ENCODE measurements at regions not wholly inside any gene's neighbourhood (a gene's known extent, or its start where the extent isn't known, plus 50 kb on each side); places are given as distances from the start of the nearest gene placed in this dataset.

DNA sequence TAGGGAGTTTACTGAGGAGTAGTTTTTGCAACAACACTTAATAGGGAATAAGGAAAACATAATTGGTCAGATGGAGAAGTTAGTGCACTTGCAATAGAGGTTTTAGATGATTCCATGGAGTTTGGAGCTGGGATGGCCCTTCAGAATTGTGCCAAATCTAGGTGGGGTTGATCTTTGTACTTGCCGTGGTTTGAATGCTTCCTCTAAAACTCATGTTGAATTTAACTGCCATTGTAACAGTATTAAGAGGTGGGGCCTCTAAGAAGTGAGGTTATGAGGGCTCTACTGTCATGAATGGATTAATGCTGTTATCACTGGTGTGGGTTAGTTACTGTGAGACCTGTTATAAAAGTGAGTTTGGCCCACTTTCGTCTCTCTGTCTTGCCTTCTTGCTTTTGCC is 94.4 kb upstream of the BOD1L1 start (continued):
- TF ChIP-seq FOXJ3 (CRISPR knock-in tag; IDR thresholded peaks at IDR 0.05) (no peak), FOSL2 (IDR thresholded peaks at IDR 0.05; ENCODE audit: borderline replicate concordance, low read depth) (no peak)

DNA sequence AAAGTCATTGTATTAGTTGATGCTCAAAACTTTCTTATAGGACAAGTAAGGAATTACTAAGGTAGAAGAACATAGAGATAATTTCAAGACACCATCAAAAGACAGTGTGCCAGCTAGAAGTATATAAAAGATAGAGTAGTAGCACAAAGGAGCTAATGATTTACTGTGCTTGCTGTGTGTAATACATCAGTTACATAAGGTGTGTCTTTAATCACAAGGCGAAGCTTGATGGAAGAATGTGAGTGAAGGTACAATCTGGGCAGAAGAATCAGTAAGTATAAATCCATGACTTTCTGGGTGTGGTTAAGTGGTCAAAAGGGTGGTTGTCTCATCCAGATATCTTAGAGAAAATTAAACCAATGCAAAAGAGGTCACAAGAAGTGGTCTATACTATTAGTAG is 95.1 kb upstream of the BOD1L1 start:
- DNase-seq: no peak
- ChIA-PET POLR2A (no interaction called here), CTCF (interaction anchor here (1.3 kb wide), 1 partner anchor 23 kb away, joined by 3 read pairs; no protein-coding TSS in a partner anchor)
- Histone ChIP-seq H3K9me3 (no peaks in the 10 kb centered on the region), H3F3A (replicated peaks; ENCODE audit: insufficient read depth) (no peaks in the 10 kb centered on the region), H3K4me1 (ENCODE audit: control insufficient read depth in 1 of 2, insufficient read depth in 2 of 2, low read depth in 1 of 2, low read length in 1 of 2) (no peaks in the 10 kb centered on the region), H2AFZ (ENCODE audit: low read depth) (no peak overlapping the region), H3K79me2 (ENCODE audit: insufficient read depth) (no peaks in the 10 kb centered on the region), H3K4me3 (ENCODE audit: low read depth in 2 of 2, low read length in 1 of 2) (no peak overlapping the region), H3K4me2 (no peak overlapping the region), H3K27me3 (ENCODE audit: insufficient read depth) (no peaks in the 10 kb centered on the region; the same call in 1 of the 2 replicates), H3K27ac (ENCODE audit: low read depth in 2 of 2, low read length in 1 of 2) (no peak overlapping the region), H3K9ac (no peak overlapping the region), H3K36me3 (replicated peaks in 1 of 2; ENCODE audit: control insufficient read depth in 1 of 2, insufficient read depth in 2 of 2, low read length in 1 of 2) (no peaks in the 10 kb centered on the region), H3K9me2 (no peaks in the 10 kb centered on the region), H4K20me1 (ENCODE audit: insufficient read depth) (no peaks in the 10 kb centered on the region)
- 53% methylated on average over 1 of the region's 1 CpG for WGBS (ENCODE audit: low lambda C conversion rate)
- TF ChIP-seq FOXM1 (IDR thresholded peaks at IDR 0.05; ENCODE audit: low read depth): no peak
- TF ChIP-seq, protein P1, sequence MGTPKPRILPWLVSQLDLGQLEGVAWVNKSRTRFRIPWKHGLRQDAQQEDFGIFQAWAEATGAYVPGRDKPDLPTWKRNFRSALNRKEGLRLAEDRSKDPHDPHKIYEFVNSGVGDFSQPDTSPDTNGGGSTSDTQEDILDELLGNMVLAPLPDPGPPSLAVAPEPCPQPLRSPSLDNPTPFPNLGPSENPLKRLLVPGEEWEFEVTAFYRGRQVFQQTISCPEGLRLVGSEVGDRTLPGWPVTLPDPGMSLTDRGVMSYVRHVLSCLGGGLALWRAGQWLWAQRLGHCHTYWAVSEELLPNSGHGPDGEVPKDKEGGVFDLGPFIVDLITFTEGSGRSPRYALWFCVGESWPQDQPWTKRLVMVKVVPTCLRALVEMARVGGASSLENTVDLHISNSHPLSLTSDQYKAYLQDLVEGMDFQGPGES (IDR thresholded peaks at IDR 0.05; ENCODE audit: low read depth, low read length): no peak
- no peak for TF ChIP-seq MEF2A (IDR thresholded peaks at IDR 0.05; ENCODE audit: borderline replicate concordance, low read depth)
- TF ChIP-seq, protein P2, sequence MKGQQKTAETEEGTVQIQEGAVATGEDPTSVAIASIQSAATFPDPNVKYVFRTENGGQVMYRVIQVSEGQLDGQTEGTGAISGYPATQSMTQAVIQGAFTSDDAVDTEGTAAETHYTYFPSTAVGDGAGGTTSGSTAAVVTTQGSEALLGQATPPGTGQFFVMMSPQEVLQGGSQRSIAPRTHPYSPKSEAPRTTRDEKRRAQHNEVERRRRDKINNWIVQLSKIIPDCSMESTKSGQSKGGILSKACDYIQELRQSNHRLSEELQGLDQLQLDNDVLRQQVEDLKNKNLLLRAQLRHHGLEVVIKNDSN (IDR thresholded peaks at IDR 0.05; ENCODE audit: borderline replicate concordance, low read depth): no peak
- TF ChIP-seq EZH2phosphoT487 (IDR thresholded peaks at IDR 0.05; ENCODE audit: borderline replicate concordance, low read depth): no peak
- TF ChIP-seq TEAD4 (IDR thresholded peaks at IDR 0.05; ENCODE audit: borderline replicate concordance, insufficient read depth): no peak

DNA sequence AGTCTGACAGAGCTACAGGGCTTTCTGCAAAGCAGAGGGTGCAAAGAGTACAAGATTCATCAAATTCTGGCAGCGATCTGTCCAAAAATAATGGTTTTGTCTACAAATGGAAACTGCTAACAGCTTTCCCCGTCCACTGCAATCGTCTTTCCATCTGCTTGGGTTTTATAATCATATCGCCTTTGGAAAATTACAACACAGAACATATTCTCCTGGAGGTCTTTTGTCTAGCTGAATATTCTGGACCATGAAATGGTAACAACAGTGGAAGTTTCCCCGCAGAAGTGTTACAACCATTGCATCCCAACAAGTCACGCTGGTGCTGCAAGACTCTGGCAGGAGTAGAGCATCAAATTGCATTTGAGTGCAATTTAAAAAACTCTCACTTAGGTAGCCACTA is 101.2 kb upstream of the BOD1L1 start:
- WGBS (ENCODE audit: low lambda C conversion rate): 39% methylated on average over 6 of the region's 6 CpGs
- no peak overlapping the region for H3K4me3 ChIP-seq (ENCODE audit: low read depth in 2 of 2, low read length in 1 of 2)
- H2AFZ ChIP-seq (ENCODE audit: low read depth): no peak overlapping the region
- no peak overlapping the region for H3K4me2 ChIP-seq
- POLR2A ChIA-PET: no interaction called here
- H3K27me3 ChIP-seq (ENCODE audit: insufficient read depth): no peaks in the 10 kb centered on the region
- no peaks in the 10 kb centered on the region for H3K36me3 ChIP-seq (replicated peaks in 1 of 2; ENCODE audit: control insufficient read depth in 1 of 2, insufficient read depth in 2 of 2, low read length in 1 of 2)
- H3F3A ChIP-seq (replicated peaks; ENCODE audit: insufficient read depth): no peaks in the 10 kb centered on the region
- DNase-seq: no peak
- CTCF ChIA-PET: no interaction called here
- H4K20me1 ChIP-seq (ENCODE audit: insufficient read depth): no peaks in the 10 kb centered on the region
- H3K9me2 ChIP-seq: no peaks in the 10 kb centered on the region
- no peaks in the 10 kb centered on the region for H3K79me2 ChIP-seq (ENCODE audit: insufficient read depth)
- H3K9ac ChIP-seq: no peak overlapping the region
- H3K9me3 ChIP-seq: no peaks in the 10 kb centered on the region
- no peaks in the 10 kb centered on the region for H3K4me1 ChIP-seq (ENCODE audit: control insufficient read depth in 1 of 2, insufficient read depth in 2 of 2, low read depth in 1 of 2, low read length in 1 of 2)
- H3K27ac ChIP-seq (ENCODE audit: low read depth in 2 of 2, low read length in 1 of 2): no peak overlapping the region
- TF ChIP-seq, protein P3, sequence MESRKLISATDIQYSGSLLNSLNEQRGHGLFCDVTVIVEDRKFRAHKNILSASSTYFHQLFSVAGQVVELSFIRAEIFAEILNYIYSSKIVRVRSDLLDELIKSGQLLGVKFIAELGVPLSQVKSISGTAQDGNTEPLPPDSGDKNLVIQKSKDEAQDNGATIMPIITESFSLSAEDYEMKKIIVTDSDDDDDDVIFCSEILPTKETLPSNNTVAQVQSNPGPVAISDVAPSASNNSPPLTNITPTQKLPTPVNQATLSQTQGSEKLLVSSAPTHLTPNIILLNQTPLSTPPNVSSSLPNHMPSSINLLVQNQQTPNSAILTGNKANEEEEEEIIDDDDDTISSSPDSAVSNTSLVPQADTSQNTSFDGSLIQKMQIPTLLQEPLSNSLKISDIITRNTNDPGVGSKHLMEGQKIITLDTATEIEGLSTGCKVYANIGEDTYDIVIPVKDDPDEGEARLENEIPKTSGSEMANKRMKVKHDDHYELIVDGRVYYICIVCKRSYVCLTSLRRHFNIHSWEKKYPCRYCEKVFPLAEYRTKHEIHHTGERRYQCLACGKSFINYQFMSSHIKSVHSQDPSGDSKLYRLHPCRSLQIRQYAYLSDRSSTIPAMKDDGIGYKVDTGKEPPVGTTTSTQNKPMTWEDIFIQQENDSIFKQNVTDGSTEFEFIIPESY (IDR thresholded peaks at IDR 0.05; ENCODE audit: borderline replicate concordance, low read depth): no peak
- TF ChIP-seq, protein P4, sequence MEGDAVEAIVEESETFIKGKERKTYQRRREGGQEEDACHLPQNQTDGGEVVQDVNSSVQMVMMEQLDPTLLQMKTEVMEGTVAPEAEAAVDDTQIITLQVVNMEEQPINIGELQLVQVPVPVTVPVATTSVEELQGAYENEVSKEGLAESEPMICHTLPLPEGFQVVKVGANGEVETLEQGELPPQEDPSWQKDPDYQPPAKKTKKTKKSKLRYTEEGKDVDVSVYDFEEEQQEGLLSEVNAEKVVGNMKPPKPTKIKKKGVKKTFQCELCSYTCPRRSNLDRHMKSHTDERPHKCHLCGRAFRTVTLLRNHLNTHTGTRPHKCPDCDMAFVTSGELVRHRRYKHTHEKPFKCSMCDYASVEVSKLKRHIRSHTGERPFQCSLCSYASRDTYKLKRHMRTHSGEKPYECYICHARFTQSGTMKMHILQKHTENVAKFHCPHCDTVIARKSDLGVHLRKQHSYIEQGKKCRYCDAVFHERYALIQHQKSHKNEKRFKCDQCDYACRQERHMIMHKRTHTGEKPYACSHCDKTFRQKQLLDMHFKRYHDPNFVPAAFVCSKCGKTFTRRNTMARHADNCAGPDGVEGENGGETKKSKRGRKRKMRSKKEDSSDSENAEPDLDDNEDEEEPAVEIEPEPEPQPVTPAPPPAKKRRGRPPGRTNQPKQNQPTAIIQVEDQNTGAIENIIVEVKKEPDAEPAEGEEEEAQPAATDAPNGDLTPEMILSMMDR (IDR thresholded peaks at IDR 0.05): no peak
- TF ChIP-seq RXRA (IDR thresholded peaks at IDR 0.05; ENCODE audit: borderline replicate concordance, low read depth) (no peak), TCF12 (IDR thresholded peaks at IDR 0.05) (no peak), SMC3 (IDR thresholded peaks at IDR 0.05; ENCODE audit: low read depth, low read length) (no peak)

Data from SK-N-SH (cell line).